Endodermal cell (in vitro differentiated cells): ENCODE measurements at regions not wholly inside any gene's neighbourhood (a gene's known extent, or its start where the extent isn't known, plus 50 kb on each side); places are given as distances from the start of the nearest gene placed in this dataset.

Experiments
- DNase-seq: peaks from one replicate; pipeline ENCODE4 v3.0.0-alpha.2; 2017
- H3K27ac ChIP-seq: 2 replicates; pipeline ENCODE4 v1.5.1; 2013; ENCODE audit warnings: mild to moderate bottlenecking, low read depth, low read length, moderate library complexity
- H3K27me3 ChIP-seq: 2 replicates; pipeline ENCODE4 v1.6.1; 2013; ENCODE audit warnings: mild to moderate bottlenecking, low read length, moderate library complexity; ENCODE audit not compliant: insufficient read depth, control insufficient read depth, poor library complexity, severe bottlenecking
- H3K36me3 ChIP-seq: 2 replicates; pipeline ENCODE4 v1.7.0; 2013; ENCODE audit warnings: mild to moderate bottlenecking, low read length, moderate library complexity; ENCODE audit not compliant: control insufficient read depth, insufficient read depth
- H3K4me1 ChIP-seq: one replicate; pipeline ENCODE4 v1.7.0; 2013; ENCODE audit warnings: low read length; ENCODE audit not compliant: control insufficient read depth, insufficient read depth
- H3K4me3 ChIP-seq: 2 replicates; pipeline ENCODE4 v1.5.1; 2013; ENCODE audit warnings: mild to moderate bottlenecking, low read length, moderate library complexity
- H3K9ac ChIP-seq: 2 replicates; pipeline ENCODE4 v1.6.1; 2013; ENCODE audit warnings: mild to moderate bottlenecking, low read length, moderate library complexity; ENCODE audit not compliant: poor library complexity, severe bottlenecking; ENCODE audit errors: extremely low read depth
- H3K9me3 ChIP-seq: 2 replicates; pipeline ENCODE4 v1.6.1; 2013; ENCODE audit warnings: mild to moderate bottlenecking, low read length, moderate library complexity; ENCODE audit not compliant: control insufficient read depth
- H3K27ac Mint-ChIP-seq: 2 replicates; pipeline ENCODE4 v1.8.0; 2020; ENCODE audit warnings: mixed read lengths
- H3K27me3 Mint-ChIP-seq: 2 replicates; pipeline ENCODE4 v1.8.0; 2021; ENCODE audit warnings: mild to moderate bottlenecking, mixed read lengths; ENCODE audit not compliant: insufficient read depth
- H3K36me3 Mint-ChIP-seq: 2 replicates; pipeline ENCODE4 v1.8.0; 2020; ENCODE audit warnings: low read depth, mixed read lengths
- H3K4me1 Mint-ChIP-seq: 2 replicates; pipeline ENCODE4 v1.8.0; 2020; ENCODE audit warnings: mixed read lengths
- H3K4me3 Mint-ChIP-seq: 2 replicates; pipeline ENCODE4 v1.8.0; 2020; ENCODE audit warnings: mild to moderate bottlenecking, moderate library complexity, mixed read lengths
- H3K9me3 Mint-ChIP-seq: 2 replicates; pipeline ENCODE4 v1.8.0; 2020; ENCODE audit warnings: mild to moderate bottlenecking, mixed read lengths
- WGBS, 2 experiments: methylation state at CpG; one replicate each; pipeline versions ENCODE4 v1.1.5 to v1.1.7; 2013; ENCODE audit warnings: missing lambda C conversion rate in 2 of 2, mixed read lengths in 1 of 2; ENCODE audit not compliant: insufficient coverage in 1 of 2, insufficient read length in 1 of 2; 5-methylcytosine and 5-hydroxymethylcytosine counted together
- TF ChIP-seq, protein P1 (sequence below): fragments of 200-600 bp; sonication (generic); conservative IDR thresholded peaks from 2 replicates; pipeline ENCODE4 v1.5.0; 2021; ENCODE audit warnings: antibody characterized with exemption, mild to moderate bottlenecking

DNA sequence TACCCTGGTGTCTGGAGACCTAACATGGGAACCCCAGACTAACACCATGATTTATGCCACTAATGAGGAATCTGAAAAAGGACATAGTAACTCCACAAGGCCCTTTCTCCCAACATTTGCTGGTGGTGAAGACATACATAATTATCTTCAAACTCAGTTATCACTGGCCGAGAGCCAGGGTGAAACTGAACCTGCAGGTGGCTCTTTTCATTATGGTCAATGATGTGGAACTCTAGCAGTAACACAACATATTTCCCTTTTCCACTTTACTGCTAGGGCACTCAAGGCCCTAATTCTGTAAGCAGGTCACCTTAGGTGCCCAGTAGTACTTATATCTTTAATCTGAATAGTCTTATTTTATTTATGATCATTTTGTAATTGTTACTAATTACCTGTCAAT is 326.4 kb upstream of the SATB1 start:
- DNase-seq: no peak
- no peaks in the 10 kb centered on the region for H3K4me1 ChIP-seq
- H3K4me3 Mint-ChIP-seq: no peak overlapping the region
- 96 to 100% methylated on average over 1 of the region's 1 CpG for WGBS, 2 experiments
- no peaks in the 10 kb centered on the region for H3K36me3 Mint-ChIP-seq
- no peak overlapping the region for H3K9ac ChIP-seq
- peaks cover 5% of the 10 kb centered on the region for H3K4me1 Mint-ChIP-seq
- H3K9me3 ChIP-seq: no peaks in the 10 kb centered on the region
- no peaks in the 10 kb centered on the region for H3K27me3 ChIP-seq
- H3K4me3 ChIP-seq: no peak overlapping the region
- H3K36me3 ChIP-seq: no peaks in the 10 kb centered on the region
- H3K27ac Mint-ChIP-seq: no peak overlapping the region
- peaks cover 2% of the 10 kb centered on the region for H3K27me3 Mint-ChIP-seq
- no peaks in the 10 kb centered on the region for H3K9me3 Mint-ChIP-seq
- no peak overlapping the region for H3K27ac ChIP-seq
- TF ChIP-seq, protein P1, sequence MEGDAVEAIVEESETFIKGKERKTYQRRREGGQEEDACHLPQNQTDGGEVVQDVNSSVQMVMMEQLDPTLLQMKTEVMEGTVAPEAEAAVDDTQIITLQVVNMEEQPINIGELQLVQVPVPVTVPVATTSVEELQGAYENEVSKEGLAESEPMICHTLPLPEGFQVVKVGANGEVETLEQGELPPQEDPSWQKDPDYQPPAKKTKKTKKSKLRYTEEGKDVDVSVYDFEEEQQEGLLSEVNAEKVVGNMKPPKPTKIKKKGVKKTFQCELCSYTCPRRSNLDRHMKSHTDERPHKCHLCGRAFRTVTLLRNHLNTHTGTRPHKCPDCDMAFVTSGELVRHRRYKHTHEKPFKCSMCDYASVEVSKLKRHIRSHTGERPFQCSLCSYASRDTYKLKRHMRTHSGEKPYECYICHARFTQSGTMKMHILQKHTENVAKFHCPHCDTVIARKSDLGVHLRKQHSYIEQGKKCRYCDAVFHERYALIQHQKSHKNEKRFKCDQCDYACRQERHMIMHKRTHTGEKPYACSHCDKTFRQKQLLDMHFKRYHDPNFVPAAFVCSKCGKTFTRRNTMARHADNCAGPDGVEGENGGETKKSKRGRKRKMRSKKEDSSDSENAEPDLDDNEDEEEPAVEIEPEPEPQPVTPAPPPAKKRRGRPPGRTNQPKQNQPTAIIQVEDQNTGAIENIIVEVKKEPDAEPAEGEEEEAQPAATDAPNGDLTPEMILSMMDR: no peak

DNA sequence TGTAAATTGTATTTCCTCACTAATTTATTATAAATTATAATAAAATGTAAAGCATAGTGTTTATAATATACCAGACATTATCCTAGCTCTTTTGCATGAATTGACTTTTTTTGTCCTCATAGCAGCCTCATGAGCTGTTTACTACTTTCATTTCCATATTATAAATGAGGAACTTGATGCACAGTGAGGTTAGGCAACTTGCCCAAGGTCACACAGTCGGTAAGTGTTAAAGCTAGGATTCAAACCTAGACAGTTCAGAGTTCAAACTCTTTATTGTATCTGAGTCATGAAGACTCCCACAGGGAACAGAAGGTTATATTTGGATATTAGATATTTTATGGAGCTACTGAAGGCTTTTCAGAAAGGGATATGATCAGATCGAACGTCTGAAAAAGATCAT is 322.2 kb upstream of the SATB1 start:
- H3K4me1 Mint-ChIP-seq: no peaks in the 10 kb centered on the region
- Histone ChIP-seq H3K4me1 (no peaks in the 10 kb centered on the region), H3K36me3 (no peaks in the 10 kb centered on the region), H3K4me3 (no peak overlapping the region), H3K9ac (no peak overlapping the region), H3K9me3 (no peaks in the 10 kb centered on the region), H3K27ac (no peak overlapping the region), H3K27me3 (no peaks in the 10 kb centered on the region)
- H3K9me3 Mint-ChIP-seq: no peaks in the 10 kb centered on the region
- no peaks in the 10 kb centered on the region for H3K27me3 Mint-ChIP-seq
- 89 to 94% methylated on average over 3 of the region's 3 CpGs for WGBS, 2 experiments
- no peak for DNase-seq
- H3K36me3 Mint-ChIP-seq: no peaks in the 10 kb centered on the region
- TF ChIP-seq, protein P1: no peak
- no peak overlapping the region for H3K4me3 Mint-ChIP-seq
- no peak overlapping the region for H3K27ac Mint-ChIP-seq

DNA sequence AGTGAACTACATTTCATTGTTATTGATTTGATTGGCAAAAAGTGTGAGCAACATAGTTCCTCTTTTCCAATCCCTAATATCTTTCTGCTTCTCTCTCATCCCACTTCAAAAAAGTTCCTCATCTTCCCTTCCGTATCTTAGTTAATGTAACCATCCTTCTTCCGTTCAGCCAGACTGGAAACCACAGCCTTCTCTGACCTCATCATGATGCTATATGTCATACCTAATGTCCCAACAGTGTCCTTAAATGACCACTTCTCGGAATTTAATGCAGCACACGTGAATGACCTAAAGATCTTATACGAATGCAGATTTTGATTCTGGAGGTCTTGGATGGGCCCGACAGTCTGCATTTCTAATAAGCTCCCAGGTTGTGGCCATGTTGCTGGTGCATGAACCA is 320.3 kb upstream of the SATB1 start:
- no peaks in the 10 kb centered on the region for H3K9me3 Mint-ChIP-seq
- H3K9me3 ChIP-seq: no peaks in the 10 kb centered on the region
- no peaks in the 10 kb centered on the region for H3K27me3 Mint-ChIP-seq

More for the DNA sequence above, 320.3 kb upstream of the SATB1 start:
- no peak overlapping the region for H3K9ac ChIP-seq
- H3K4me3 ChIP-seq: no peak overlapping the region
- 90 to 98% methylated on average over 6 of the region's 6 CpGs for WGBS, 2 experiments
- no peaks in the 10 kb centered on the region for H3K36me3 ChIP-seq
- no peak overlapping the region for H3K27ac Mint-ChIP-seq
- no peak overlapping the region for H3K4me3 Mint-ChIP-seq
- no peaks in the 10 kb centered on the region for H3K27me3 ChIP-seq
- DNase-seq: no peak
- TF ChIP-seq, protein P1: no peak
- H3K36me3 Mint-ChIP-seq: no peaks in the 10 kb centered on the region
- no peak overlapping the region for H3K27ac ChIP-seq
- H3K4me1 Mint-ChIP-seq: no peaks in the 10 kb centered on the region
- H3K4me1 ChIP-seq: no peaks in the 10 kb centered on the region
